ENCODE measurements at regions not wholly inside any gene's neighbourhood (a gene's known extent, or its start where the extent isn't known, plus 50 kb on each side); places are given as distances from the start of the nearest gene placed in this dataset.
"Not testable (repeated sequence)": the region's sequence is repeated elsewhere in the genome, so short reads cannot be mapped to it uniquely, and the experiment has no call there.

DNA sequence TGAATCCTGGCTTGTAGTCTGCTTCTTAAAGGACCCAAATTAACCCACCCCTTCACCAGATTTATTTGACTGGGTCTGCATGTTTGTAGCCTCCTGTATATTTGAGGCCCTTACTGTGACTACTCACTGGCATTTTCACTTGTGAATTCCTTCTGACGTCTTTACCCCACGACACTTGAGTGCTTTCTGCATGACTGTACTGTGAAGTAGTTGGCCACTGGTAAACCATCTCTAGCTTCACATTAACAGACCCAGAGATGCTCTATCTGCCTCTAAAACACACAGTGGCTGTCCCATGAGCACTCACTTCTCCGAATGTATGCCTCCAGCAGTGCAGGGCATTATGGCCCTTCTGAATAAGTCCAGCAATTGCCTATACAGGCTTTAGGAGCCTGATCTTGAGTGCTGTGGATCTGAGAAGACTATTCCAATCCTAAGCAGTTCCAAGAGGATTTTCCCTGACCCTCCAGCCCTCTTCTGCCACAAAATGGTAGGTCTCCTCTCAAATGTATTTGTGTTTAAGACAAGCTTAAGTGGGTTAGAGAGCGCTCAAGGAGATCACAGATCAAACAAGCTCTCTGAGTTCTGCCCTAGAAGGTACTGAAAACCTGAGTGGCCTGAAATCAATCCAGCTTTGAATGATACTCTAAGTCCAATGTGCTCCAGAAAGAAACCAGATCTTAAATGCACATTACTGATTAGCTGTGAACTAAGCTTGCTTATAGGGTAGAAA is 534.7 kb downstream of the RPS29 start:
- intact Hi-C loops (cut with DNase I) = no loop called here
- no peak for DNase-seq (ENCODE audit: low spot score)

- DNase-seq (ENCODE audit: low spot score) = no peak
- intact Hi-C loops (cut with DNase I) = no loop called here
These were observed 535.4 kb downstream of the RPS29 start for GRCh38 chr14:49050822-49051221.

DNA sequence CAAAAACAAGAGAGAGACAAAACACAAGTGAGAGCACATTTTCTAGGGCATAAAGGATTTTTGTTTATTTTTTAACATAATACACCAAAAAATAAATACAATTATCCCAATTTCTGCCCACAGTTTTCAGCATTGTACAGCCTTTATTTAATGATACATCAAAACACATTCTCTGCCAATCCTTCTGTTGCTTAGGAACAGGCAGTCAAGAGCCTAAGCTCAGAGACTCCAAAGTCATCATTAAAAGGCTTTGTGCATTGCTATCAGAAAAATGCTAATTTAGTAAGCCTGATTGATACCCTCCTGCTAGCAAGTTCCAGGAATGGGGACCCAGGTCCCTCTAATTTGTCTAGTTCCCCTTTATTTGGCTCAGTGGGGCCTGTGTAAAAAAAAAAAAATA is 536.5 kb downstream of the RPS29 start:
- intact Hi-C loops (cut with DNase I) = no loop called here
- DNase-seq (ENCODE audit: low spot score) = no peak

- intact Hi-C loops (cut with DNase I) = no loop called here
- DNase-seq (ENCODE audit: low spot score) = no peak
These were observed 541.2 kb downstream of the RPS29 start for GRCh38 chr14:49044981-49045380.

GRCh38 chr14:49036984-49037516 is 549.1 kb downstream of the RPS29 start:
- intact Hi-C loops (cut with DNase I) = no loop called here
- no peak for DNase-seq (ENCODE audit: low spot score)

DNA sequence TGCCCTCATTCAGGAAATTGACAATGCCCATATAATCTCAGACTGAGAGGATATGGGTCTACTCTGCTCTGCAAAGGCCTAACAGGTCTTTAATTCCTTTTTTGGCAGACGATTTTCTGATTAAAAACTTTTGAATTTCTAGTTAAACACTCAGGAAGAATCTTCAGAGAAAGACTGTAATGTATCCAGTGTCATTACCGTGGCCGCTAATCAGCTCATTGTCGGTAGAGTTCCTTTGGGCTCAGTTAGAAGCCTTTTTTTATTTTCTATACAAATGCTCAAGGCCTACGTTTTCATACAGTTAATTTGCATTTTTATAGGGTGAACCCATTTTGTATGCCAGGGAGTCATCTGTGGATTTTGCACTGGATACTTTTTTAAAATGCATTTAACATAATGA is 549.9 kb downstream of the RPS29 start:
- no peak for DNase-seq (ENCODE audit: low spot score)
- intact Hi-C loops (cut with DNase I) = no loop called here

GRCh38 chr14:49033131-49033530 is 553.0 kb downstream of the RPS29 start:
- no peak for DNase-seq (ENCODE audit: low spot score)
- intact Hi-C loops (cut with DNase I) = no loop called here

GRCh38 chr14:49031710-49032109 is 554.5 kb downstream of the RPS29 start:
- intact Hi-C loops (cut with DNase I); DNase-seq (ENCODE audit: low spot score): not testable (repeated sequence)

DNA sequence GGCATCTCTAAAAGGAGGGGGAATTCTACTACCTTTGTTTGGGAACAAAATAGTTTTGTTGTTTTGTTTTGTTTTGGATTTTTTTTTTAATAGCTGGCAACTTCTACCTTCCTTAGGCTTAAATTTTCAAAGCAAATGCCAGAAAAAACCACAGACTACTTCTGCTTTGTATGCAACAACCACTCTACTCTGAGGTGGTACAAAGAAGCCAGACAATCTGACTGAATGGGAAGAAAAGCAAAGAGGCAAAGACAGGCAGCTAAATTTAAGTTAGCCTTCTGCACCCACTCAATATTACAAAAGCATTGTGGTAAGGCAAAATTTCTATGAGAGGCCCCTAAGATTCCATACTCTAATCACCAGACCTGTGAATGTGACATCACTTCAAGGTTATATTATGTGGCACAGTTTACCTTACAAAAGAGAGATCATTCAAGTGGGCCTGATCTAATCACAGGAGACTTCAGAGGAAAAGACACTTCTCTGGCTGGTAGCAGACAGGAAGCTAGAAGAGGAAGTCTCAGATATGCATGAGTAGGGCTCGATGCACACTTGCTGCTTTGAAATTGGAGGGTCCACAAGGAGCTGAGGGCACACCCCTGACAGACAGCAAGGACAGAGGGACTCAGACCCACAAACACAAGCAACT is 566.6 kb downstream of the RPS29 start:
- intact Hi-C loops (cut with DNase I) = no loop called here
- no peak for DNase-seq (ENCODE audit: low spot score)

GRCh38 chr14:49017447-49017846 is 568.7 kb downstream of the RPS29 start:
- intact Hi-C loops (cut with DNase I) = no loop called here
- DNase-seq (ENCODE audit: low spot score) = no peak

- intact Hi-C loops (cut with DNase I) = no loop called here
- no peak for DNase-seq (ENCODE audit: low spot score)
These were observed 569.8 kb downstream of the RPS29 start for GRCh38 chr14:49016381-49016780.

DNA sequence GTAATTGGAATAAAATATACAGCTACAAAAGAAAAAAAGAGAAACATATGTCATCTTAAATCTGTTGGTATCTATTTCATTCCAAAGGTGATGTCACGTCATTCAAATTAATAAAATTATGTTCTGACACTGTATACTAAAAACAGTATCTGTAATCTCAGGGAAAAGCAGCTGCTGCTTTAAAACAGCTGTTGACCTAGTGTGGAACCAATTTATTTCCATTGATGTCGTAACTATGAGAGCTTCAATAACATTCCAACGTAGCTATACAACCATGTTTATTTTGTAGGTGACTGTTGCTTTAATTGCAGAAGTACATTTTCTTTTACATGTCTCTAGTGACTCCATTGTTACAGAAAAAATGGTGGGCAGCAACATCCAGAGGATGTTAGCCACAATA is 571.7 kb downstream of the RPS29 start:
- no peak for DNase-seq (ENCODE audit: low spot score)
- intact Hi-C loops (cut with DNase I) = no loop called here

DNA sequence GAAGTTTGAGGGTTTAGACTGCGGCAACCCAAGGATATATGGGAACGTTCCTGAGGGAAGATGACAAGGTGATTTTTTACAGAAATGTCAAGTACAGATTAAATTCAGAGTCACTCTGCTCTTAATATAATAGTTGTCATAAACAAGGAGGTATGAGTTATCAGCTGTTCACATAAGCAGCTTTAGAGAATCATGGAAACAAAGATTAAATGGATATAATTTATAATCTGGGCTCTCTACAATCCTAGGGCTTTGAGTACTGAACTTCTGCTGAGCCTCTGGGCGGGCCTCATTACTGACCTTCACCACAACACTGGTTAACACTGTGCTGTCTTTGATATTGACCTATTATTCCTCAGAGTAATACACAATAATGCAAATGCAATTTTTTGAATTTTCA is 577.8 kb downstream of the RPS29 start:
- intact Hi-C loops (cut with DNase I) = no loop called here
- no peak for DNase-seq (ENCODE audit: low spot score)

- intact Hi-C loops (cut with DNase I) = no loop called here
These were observed 595.0 kb downstream of the RPS29 start for GRCh38 chr14:48991141-48991540.

DNA sequence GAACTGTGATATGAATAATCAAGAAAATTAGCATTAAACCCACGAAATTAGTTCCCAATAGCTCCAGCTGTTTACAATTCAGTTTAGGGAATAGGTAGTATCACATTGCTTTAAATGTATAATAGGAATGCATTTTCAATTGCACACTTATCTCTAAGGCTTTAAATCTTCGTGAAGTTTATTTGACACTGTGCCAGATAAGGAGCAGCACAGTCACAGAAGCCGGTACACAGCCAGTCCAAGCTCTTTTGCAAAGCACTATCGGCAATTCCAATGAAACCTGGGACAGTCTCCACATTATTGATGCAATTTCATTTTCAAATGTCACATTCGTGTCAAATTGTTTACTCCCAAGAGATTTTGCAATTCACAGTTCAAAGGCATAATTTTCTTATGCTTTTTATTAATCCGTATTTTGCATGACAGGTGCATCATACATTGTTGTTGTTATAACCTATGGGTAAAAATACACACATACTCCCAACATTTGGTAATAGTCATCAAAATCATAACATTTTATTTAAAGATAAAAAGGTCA is 602.8 kb downstream of the RPS29 start:
- no peak for DNase-seq (ENCODE audit: low spot score)
- intact Hi-C loops (cut with DNase I) = no loop called here

More at GRCh38 chr14:48991141-48991540, 595.0 kb downstream of the RPS29 start:
- no peak for DNase-seq (ENCODE audit: low spot score)

GRCh38 chr14:48974994-48975393 is 611.2 kb downstream of the RPS29 start:
- intact Hi-C loops (cut with DNase I) = no loop called here
- DNase-seq (ENCODE audit: low spot score) = no peak

DNA sequence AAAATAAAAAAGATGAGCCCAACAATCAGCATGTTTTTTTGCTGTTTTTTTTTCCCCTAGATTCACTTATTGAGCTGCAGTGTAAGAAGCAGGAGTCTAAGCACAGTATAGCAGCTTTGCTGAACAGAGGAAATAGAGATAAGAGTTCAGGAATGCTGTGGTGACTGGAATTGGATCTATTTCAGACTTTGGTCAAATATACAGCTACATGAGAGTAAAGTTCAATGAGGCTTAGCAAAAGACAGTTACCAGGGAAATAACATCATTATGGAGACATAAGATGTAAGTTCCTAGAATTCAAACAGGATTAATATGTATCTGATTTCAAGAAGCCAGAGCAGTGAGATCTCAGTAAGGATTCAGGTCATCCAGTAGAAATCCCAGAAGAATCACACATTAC is 613.0 kb downstream of the RPS29 start:
- intact Hi-C loops (cut with DNase I) = no loop called here
- no peak for DNase-seq (ENCODE audit: low spot score)

DNA sequence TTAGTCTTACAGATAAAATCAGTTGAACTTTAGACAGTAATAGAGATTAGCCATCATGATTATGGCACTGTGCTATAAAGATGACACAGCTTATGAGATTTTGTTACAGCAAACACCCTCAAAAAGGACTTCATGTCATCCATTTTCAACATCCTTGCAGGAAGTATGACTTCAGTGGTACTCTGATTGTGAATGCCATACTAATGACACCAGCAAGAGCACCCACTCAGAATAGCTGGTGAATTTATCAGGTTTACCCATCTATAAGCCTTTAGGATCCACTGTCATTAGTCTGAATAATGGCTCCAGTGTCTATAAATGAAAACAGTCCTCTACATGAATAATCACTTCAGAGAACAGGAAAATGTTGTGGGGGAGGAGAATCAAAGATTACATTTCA is 615.2 kb downstream of the RPS29 start:
- DNase-seq (ENCODE audit: low spot score) = no peak
- intact Hi-C loops (cut with DNase I) = no loop called here

- intact Hi-C loops (cut with DNase I) = no loop called here
These were observed 618.8 kb downstream of the RPS29 start for GRCh38 chr14:48967419-48967818.

DNA sequence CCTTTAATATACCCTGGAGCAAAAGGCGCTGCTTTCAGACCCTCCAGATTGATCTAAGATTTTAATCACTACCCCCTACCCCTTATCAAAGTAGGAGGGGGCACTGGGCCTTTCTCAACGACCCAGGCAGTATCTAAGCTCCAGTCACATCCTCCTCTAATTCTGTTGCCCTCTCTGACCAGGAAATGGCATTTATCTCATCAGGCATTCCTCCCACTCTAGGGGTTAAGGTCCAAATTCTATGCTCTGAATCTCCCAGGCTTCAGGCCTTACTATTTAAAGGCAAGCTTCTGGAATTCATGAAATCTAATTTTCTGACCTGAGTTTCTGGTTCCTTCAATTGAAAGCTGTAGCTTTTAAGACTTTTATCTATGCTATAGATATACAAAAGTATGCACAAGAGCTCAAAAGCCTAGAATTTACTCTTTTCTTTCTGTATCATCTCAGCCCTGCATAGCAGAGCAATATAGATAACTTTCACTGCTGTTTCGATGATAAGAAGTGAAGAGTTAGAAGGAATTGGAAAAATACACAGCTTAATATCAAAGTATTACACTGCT is 622.9 kb downstream of the RPS29 start:
- intact Hi-C loops (cut with DNase I) = no loop called here
- no peak for DNase-seq (ENCODE audit: low spot score)

More at GRCh38 chr14:48967419-48967818, 618.8 kb downstream of the RPS29 start:
- DNase-seq (ENCODE audit: low spot score) = no peak

DNA sequence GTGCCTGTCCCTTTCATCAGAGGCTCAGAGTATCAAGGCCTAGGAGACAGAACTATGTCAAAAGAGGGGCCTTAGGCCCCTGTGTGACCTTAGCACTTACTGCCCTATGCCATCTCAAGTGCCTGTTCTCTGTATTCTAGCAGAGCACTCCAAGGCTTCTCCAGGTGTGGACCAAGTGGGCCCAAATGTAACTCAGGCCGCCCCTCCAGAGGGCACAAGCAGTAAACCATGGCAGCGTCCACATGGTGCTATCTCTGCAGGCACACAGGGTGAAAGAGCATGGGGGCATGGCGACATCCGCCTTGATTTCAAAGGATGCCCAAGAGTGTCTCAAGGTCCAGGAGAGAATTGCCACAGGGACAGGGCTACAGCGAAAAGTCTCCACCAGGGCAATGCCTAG is 628.7 kb downstream of the RPS29 start:
- no peak for DNase-seq (ENCODE audit: low spot score)
- intact Hi-C loops (cut with DNase I) = no loop called here
